SK-N-SH (cell line): ENCODE measurements at regions not wholly inside any gene's neighbourhood (a gene's known extent, or its start where the extent isn't known, plus 50 kb on each side); places are given as distances from the start of the nearest gene placed in this dataset.

Experiments used
- CTCF ChIA-PET: fragments of 300-600, 350-600 bp; formaldehyde crosslinking; extraction: SDS; loops from one replicate; lab custom pipeline; 2021; lab: Yijun Ruan, JAX
- POLR2A ChIA-PET: fragments of 350-600 bp; sonication (Branson Sonifier 250); formaldehyde crosslinking; extraction: SDS; loops from one replicate; lab custom pipeline; 2020; ENCODE audit warnings: antibody characterized with exemption, inconsistent platforms; lab: Yijun Ruan, JAX
- DNase-seq: peaks from one replicate; pipeline ENCODE4 v3.0.0; 2012
- H2AFZ ChIP-seq: fragments of 200-600 bp; sonication (generic); 2 replicates; pipeline ENCODE4 v1.8.1; 2016; ENCODE audit warnings: antibody characterized with exemption, mild to moderate bottlenecking, low read depth
- H3F3A ChIP-seq: fragments of 200-600 bp; sonication (generic); replicated peaks from 2 replicates; pipeline ENCODE3; 2016; ENCODE audit warnings: antibody characterized with exemption, mild to moderate bottlenecking; ENCODE audit not compliant: insufficient read depth
- H3K27ac ChIP-seq, 2 experiments: fragments of 200-500 bp in 1 of 2; fragments of 200-600 bp in 1 of 2; sonication (Bioruptor generic) in 1 of 2; sonication (generic), shearing (Covaris generic) in 1 of 2; 2 replicates each; pipeline versions ENCODE4 v1.5.1 to v1.6.1; 2014 to 2016; ENCODE audit warnings: low read depth in 2 of 2, inconsistent platforms in 1 of 2, low read length in 1 of 2, mild to moderate bottlenecking in 1 of 2, mixed read lengths in 1 of 2
- H3K27me3 ChIP-seq: fragments of 200-600 bp; sonication (generic), shearing (Covaris generic); 2 replicates; pipeline ENCODE4 v1.6.1; 2016; ENCODE audit warnings: mixed run types; ENCODE audit not compliant: insufficient read depth
- H3K36me3 ChIP-seq, 2 experiments: fragments of 200-500 bp in 1 of 2; fragments of 200-600 bp in 1 of 2; sonication (Bioruptor generic) in 1 of 2; sonication (generic) in 1 of 2; replicated peaks in 1 of 2; 2 replicates each; pipeline versions ENCODE3 to v1.5.1; 2014 to 2016; ENCODE audit warnings: low read length in 1 of 2, mild to moderate bottlenecking in 1 of 2; ENCODE audit not compliant: insufficient read depth in 2 of 2, control insufficient read depth in 1 of 2
- H3K4me1 ChIP-seq, 2 experiments: fragments of 200-500 bp in 1 of 2; fragments of 200-600 bp in 1 of 2; sonication (Bioruptor generic) in 1 of 2; sonication (generic), shearing (Covaris generic) in 1 of 2; 2 replicates each; pipeline versions ENCODE4 v1.5.1 to v1.6.1; 2014 to 2016; ENCODE audit warnings: low read depth in 1 of 2, low read length in 1 of 2, mixed run types in 1 of 2; ENCODE audit not compliant: insufficient read depth in 2 of 2, control insufficient read depth in 1 of 2
- H3K4me2 ChIP-seq: fragments of 200-600 bp; sonication (generic), shearing (Covaris generic); 2 replicates; pipeline ENCODE4 v1.6.1; 2017; ENCODE audit warnings: mixed run types
- H3K4me3 ChIP-seq, 2 experiments: fragments of 200-500 bp in 1 of 2; fragments of 200-600 bp in 1 of 2; sonication (Bioruptor generic) in 1 of 2; sonication (generic), shearing (Covaris generic) in 1 of 2; 2 replicates each; pipeline versions ENCODE4 v1.5.1 to v1.8.1; 2014 to 2016; ENCODE audit warnings: low read depth in 2 of 2, inconsistent platforms in 1 of 2, low read length in 1 of 2, mild to moderate bottlenecking in 1 of 2, mixed read lengths in 1 of 2, moderate library complexity in 1 of 2
- H3K79me2 ChIP-seq: fragments of 200-600 bp; sonication (generic); 2 replicates; pipeline ENCODE4 v1.8.1; 2017; ENCODE audit warnings: mild to moderate bottlenecking; ENCODE audit not compliant: insufficient read depth
- H3K9ac ChIP-seq: fragments of 200-600 bp; sonication (generic); 2 replicates; pipeline ENCODE4 v1.6.1; 2017; ENCODE audit warnings: mixed run types
- H3K9me2 ChIP-seq: fragments of 200-600 bp; sonication (generic); 2 replicates; pipeline ENCODE4 v1.6.1; 2017; ENCODE audit warnings: mixed run types
- H3K9me3 ChIP-seq: fragments of 200-600 bp; sonication (generic); 2 replicates; pipeline ENCODE4 v1.6.1; 2017; ENCODE audit warnings: mixed run types, mild to moderate bottlenecking, moderate library complexity
- H4K20me1 ChIP-seq: fragments of 200-600 bp; sonication (generic); 2 replicates; pipeline ENCODE4 v1.6.1; 2017; ENCODE audit warnings: mild to moderate bottlenecking, mixed run types; ENCODE audit not compliant: insufficient read depth
- CHD2 ChIP-seq: fragments of 150-350 bp; IDR thresholded peaks from 2 replicates; pipeline ENCODE4 v1.6.1; 2018; ENCODE audit warnings: low read length; ENCODE audit not compliant: partially characterized antibody
- CTCF ChIP-seq: fragments of 200-600 bp; sonication (generic); IDR thresholded peaks from 2 replicates; pipeline ENCODE4 v1.6.1; 2017; ENCODE audit warnings: antibody characterized with exemption, mild to moderate bottlenecking, moderate library complexity
- ELF1 ChIP-seq: IDR thresholded peaks from 2 replicates; pipeline ENCODE4 v1.4.0; 2012
- EZH2phosphoT487 ChIP-seq: fragments of 200-600 bp; sonication (generic); IDR thresholded peaks from 2 replicates; pipeline ENCODE4 v1.6.1; 2017; ENCODE audit warnings: low read depth, mixed run types, mild to moderate bottlenecking, antibody characterized with exemption, moderate library complexity, borderline replicate concordance
- FOSL2 ChIP-seq: IDR thresholded peaks from 2 replicates; pipeline ENCODE4 v1.4.0; 2012; ENCODE audit warnings: low read depth, mild to moderate bottlenecking, moderate library complexity, borderline replicate concordance
- GATA2 ChIP-seq: sonication (generic); formaldehyde crosslinking; IDR thresholded peaks from 2 replicates; pipeline ENCODE4 v1.5.0; 2020; ENCODE audit warnings: mild to moderate bottlenecking, missing genetic modification reagents
- JUND ChIP-seq: IDR thresholded peaks from 2 replicates; pipeline ENCODE4 v1.4.0; 2012
- NRF1 ChIP-seq: IDR thresholded peaks from 2 replicates; pipeline ENCODE4 v1.6.1; 2012; ENCODE audit warnings: low read depth, mild to moderate bottlenecking, low read length
- RAD21 ChIP-seq: IDR thresholded peaks from 2 replicates; pipeline ENCODE4 v1.6.1; 2012; ENCODE audit warnings: mild to moderate bottlenecking, low read length
- SIN3A ChIP-seq: IDR thresholded peaks from 2 replicates; pipeline ENCODE4 v1.6.1; 2012; ENCODE audit warnings: low read depth, mild to moderate bottlenecking, low read length, moderate library complexity, borderline replicate concordance
- SMC3 ChIP-seq: IDR thresholded peaks from 2 replicates; pipeline ENCODE4 v1.6.1; 2012; ENCODE audit warnings: low read depth, low read length, improper control_type of control experiment
- TAF1 ChIP-seq: IDR thresholded peaks from 2 replicates; pipeline ENCODE4 v1.6.1; 2012; ENCODE audit warnings: low read depth, mild to moderate bottlenecking, low read length, moderate library complexity, borderline replicate concordance
- TCF12 ChIP-seq: IDR thresholded peaks from 2 replicates; pipeline ENCODE4 v1.4.0; 2012
- TEAD4 ChIP-seq: IDR thresholded peaks from 2 replicates; pipeline ENCODE4 v1.4.0; 2012; ENCODE audit warnings: mild to moderate bottlenecking, borderline replicate concordance; ENCODE audit not compliant: insufficient read depth
- USF2 ChIP-seq: fragments of 150-350 bp; IDR thresholded peaks from 2 replicates; pipeline ENCODE4 v1.6.1; 2017; ENCODE audit warnings: antibody characterized with exemption, low read length, low read depth, borderline replicate concordance
- YY1 ChIP-seq: IDR thresholded peaks from 2 replicates; pipeline ENCODE4 v1.4.0; 2012; ENCODE audit warnings: low read depth, mild to moderate bottlenecking
- WGBS: methylation state at CpG from one replicate; pipeline ENCODE4 v1.1.6; 2017; ENCODE audit warnings: low lambda C conversion rate; 5-methylcytosine and 5-hydroxymethylcytosine counted together

DNA sequence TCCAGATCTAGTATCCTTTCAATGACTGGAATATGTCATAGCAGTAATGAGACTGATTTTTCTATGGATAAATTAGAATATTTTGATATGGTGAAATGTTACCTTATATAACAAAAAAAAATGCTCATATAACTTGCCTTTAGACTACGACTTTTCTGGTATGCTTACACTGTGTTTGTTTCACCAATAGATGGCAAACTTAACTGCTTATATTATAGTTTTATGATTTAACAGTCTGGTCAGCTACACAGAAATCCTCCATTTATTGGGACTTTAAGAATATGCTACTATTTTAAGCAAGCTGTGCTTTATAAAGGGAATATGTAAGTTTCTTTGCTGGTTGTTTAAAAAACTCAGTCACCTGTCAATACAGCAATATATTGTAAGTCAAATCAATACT lies 205.6 kb downstream of the VGLL3 start:
- CTCF ChIA-PET, result no interaction called here
- no peaks in the 10 kb centered on the region for H3K9me2 ChIP-seq
- H3F3A ChIP-seq, result no peaks in the 10 kb centered on the region
- no peak overlapping the region for H3K27ac ChIP-seq
- H3K4me2 ChIP-seq, result no peak overlapping the region
- no peak for DNase-seq
- no peaks in the 10 kb centered on the region for H3K36me3 ChIP-seq
- no peaks in the 10 kb centered on the region for H3K4me1 ChIP-seq
- H2AFZ ChIP-seq, result no peak overlapping the region
- H3K4me3 ChIP-seq, result no peak overlapping the region
- H3K79me2 ChIP-seq, result no peaks in the 10 kb centered on the region
- H3K9me3 ChIP-seq, result no peaks in the 10 kb centered on the region
- H3K9ac ChIP-seq, result no peak overlapping the region
- H3K27me3 ChIP-seq, result peaks cover 3% of the 10 kb centered on the region; the same call in 1 of the 2 replicates
- POLR2A ChIA-PET, result no interaction called here
- H4K20me1 ChIP-seq, result no peaks in the 10 kb centered on the region
- TF ChIP-seq CTCF (peak; percentile 55), FOSL2 (no peak)
- 0% methylated on average over 1 of the region's 1 CpG for WGBS

- H3K4me2 ChIP-seq, result no peak overlapping the region
- peaks cover 18% of the 10 kb centered on the region; the same call in 1 of the 2 replicates for H3K27me3 ChIP-seq
- no peak overlapping the region for H3K9ac ChIP-seq
- no peak overlapping the region for H2AFZ ChIP-seq
- no peak for DNase-seq
- H3K27ac ChIP-seq, result no peak overlapping the region
- ChIA-PET POLR2A (no interaction called here), CTCF (interaction anchor here (0.8 kb wide), 1 partner anchor 19 kb away, joined by 3 read pairs; no protein-coding TSS in a partner anchor)
- TF ChIP-seq ELF1, result no peak
- no peak for TF ChIP-seq TCF12
- TF ChIP-seq SMC3, result no peak
- no peak for TF ChIP-seq JUND
- TF ChIP-seq NRF1, result no peak
- no peak for TF ChIP-seq FOSL2
- no peak for TF ChIP-seq TEAD4
- TF ChIP-seq YY1, result no peak
- TF ChIP-seq RAD21, result no peak
- TF ChIP-seq GATA2 (CRISPR knock-in tag), result no peak
- no peak for TF ChIP-seq EZH2phosphoT487
- no peak for TF ChIP-seq SIN3A
- no peak for TF ChIP-seq CHD2
- TF ChIP-seq TAF1, result no peak
- TF ChIP-seq USF2, result no peak
- H3K36me3 ChIP-seq, result no peaks in the 10 kb centered on the region
- WGBS, result 6% methylated on average over 4 of the region's 4 CpGs
- H3K4me1 ChIP-seq, result no peaks in the 10 kb centered on the region
- H3F3A ChIP-seq, result no peaks in the 10 kb centered on the region
- H3K4me3 ChIP-seq, result no peak overlapping the region
- H4K20me1 ChIP-seq, result no peaks in the 10 kb centered on the region
- H3K9me2 ChIP-seq, result no peaks in the 10 kb centered on the region
- no peaks in the 10 kb centered on the region for H3K79me2 ChIP-seq
- H3K9me3 ChIP-seq, result no peaks in the 10 kb centered on the region
Measured at GRCh38 chr3:86782866-86783265, 208.1 kb downstream of the VGLL3 start.
